GM21717 (cell line): ENCODE measurements at regions not wholly inside any gene's neighbourhood (a gene's known extent, or its start where the extent isn't known, plus 50 kb on each side); places are given as distances from the start of the nearest gene placed in this dataset.
"Not testable (repeated sequence)": the region's sequence is repeated elsewhere in the genome, so short reads cannot be mapped to it uniquely, and the experiment has no call there.

Experiments used
- ATAC-seq: cut with Tn5 transposase; IDR thresholded peaks from one replicate; pipeline ENCODE4 v1.9.1; 2021; ENCODE audit warnings: mild to moderate bottlenecking, moderate library complexity; ENCODE audit not compliant: unreplicated experiment

- no peak for ATAC-seq
These were observed 624.5 kb downstream of the PKHD1 start for GRCh38 chr6:51462896-51463295.

- no peak for ATAC-seq
These were observed 624.1 kb downstream of the PKHD1 start for GRCh38 chr6:51463321-51463720.

GRCh38 chr6:51464956-51465355 is 622.5 kb downstream of the PKHD1 start:
- no peak for ATAC-seq

DNA sequence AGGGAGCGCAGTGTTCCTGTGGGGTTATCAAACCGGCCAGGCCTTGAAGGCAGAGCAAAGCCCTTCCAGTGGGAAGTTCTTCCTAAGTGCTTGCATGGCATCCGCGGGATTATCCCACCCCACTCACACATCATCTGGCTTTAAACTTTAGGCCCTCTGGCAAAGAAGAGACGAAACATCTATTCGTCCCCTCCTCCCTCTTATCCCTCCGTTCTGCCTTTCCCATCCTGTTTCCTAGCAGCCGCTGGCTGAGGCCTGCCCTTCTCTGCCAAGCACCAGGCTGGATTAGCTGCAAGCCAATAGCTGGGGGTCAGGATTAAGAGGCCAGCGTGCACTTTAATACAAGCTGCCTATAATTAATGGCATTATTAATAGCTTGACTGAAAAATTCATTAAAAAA is 621.0 kb downstream of the PKHD1 start:
- ATAC-seq, result no peak

- no peak for ATAC-seq
These were observed 620.0 kb downstream of the PKHD1 start for GRCh38 chr6:51467231-51467952.

- no peak for ATAC-seq
These were observed 618.7 kb downstream of the PKHD1 start for GRCh38 chr6:51468704-51469103.

GRCh38 chr6:51472745-51473487 is 614.5 kb downstream of the PKHD1 start:
- ATAC-seq, result no peak

DNA sequence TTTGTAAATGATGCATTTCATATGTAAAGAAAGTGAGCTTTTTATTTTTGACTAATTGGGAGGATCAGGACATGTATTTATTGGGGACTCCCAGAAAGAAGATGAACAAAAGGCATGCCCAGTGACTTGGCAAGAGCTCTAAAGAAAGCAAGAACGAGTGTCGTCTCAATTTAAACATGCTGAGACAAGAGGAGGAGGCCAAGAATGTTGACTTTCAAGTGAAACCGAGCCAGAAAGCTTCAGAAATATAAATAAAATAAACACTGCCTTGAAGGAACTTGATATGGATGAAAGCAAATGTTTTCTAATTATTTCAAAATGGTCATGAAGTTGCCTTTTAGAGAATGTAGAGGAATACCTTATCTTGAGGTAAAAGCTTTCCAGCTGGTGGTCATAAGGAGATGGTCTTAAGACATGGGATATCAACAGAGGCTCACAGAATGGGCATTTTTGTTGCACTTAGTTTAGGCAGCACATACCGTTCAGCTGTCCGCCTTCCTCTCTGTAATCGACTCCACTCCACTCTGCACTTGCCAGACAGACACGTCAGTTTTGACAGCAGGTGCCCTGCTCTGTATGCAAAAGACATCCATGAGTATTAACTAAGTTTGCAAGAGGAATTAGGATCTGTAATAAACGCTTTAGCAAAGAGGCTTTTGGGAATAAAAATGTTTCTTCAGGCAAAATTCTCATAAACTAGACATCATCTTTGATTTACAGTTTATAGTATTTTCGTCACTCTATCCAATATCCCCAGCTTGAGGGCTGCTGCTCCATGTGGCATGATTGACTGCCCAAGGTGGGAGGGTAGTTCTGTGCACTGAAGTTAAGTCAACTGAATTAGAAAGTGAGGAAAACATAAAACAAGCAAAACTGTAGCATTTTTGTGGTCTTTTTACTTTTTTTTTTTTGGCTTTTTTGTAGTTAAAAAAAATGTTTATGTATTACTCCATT is 613.1 kb downstream of the PKHD1 start:
- no peak for ATAC-seq

- ATAC-seq, result no peak
These were observed 609.6 kb downstream of the PKHD1 start for GRCh38 chr6:51477711-51478311.

GRCh38 chr6:51479296-51479695 is 608.1 kb downstream of the PKHD1 start:
- no peak for ATAC-seq

GRCh38 chr6:51480040-51480439 is 607.4 kb downstream of the PKHD1 start:
- no peak for ATAC-seq

GRCh38 chr6:51485869-51486268 is 601.5 kb downstream of the PKHD1 start:
- ATAC-seq, result not testable (repeated sequence)

GRCh38 chr6:51487937-51488336 is 599.5 kb downstream of the PKHD1 start:
- ATAC-seq, result no peak

GRCh38 chr6:51489133-51489532 is 598.3 kb downstream of the PKHD1 start:
- no peak for ATAC-seq

- no peak for ATAC-seq
These were observed 597.3 kb downstream of the PKHD1 start for GRCh38 chr6:51490101-51490500.

GRCh38 chr6:51494342-51494741 is 593.1 kb downstream of the PKHD1 start:
- ATAC-seq, result no peak

- ATAC-seq, result no peak
These were observed 592.3 kb downstream of the PKHD1 start for GRCh38 chr6:51495096-51495495.

DNA sequence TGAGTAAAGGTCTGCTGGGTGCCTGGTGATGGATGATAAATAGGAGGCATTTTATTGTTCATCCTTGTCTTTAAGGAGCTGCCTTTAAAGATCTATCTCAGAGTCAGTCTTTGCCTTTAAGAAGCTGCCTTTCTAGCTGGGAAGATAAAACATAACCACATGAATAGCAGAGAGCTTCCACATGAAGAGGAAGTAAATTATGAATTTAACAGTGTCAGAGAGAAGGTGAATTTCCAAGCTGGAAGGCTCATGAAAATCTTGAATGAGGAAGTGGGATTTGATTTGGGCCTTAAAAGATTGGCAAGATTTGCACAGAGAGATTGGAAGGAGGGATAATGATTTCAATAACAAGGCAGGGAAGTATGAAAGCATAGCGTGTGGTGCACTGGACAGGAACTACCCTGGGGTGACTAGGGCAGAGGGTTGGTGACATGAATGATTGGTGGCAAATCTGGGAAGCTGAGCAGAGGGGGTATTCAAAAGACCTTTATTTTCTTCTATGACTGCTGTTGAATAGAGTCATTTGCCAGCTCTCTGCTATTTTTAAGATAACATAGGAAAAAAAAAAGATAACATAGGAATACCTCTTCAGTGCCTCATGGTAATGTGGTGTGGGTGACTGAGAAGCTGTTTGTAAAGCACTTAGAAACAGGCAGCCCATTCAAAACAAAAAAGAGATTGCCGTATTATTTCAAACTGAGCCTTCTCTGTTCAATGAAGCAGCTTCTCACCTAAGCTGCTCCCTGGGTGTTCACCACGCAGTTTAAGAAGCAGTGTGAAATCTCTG is 591.6 kb downstream of the PKHD1 start:
- no peak for ATAC-seq

- no peak for ATAC-seq
These were observed 584.4 kb downstream of the PKHD1 start for GRCh38 chr6:51502996-51503395.

DNA sequence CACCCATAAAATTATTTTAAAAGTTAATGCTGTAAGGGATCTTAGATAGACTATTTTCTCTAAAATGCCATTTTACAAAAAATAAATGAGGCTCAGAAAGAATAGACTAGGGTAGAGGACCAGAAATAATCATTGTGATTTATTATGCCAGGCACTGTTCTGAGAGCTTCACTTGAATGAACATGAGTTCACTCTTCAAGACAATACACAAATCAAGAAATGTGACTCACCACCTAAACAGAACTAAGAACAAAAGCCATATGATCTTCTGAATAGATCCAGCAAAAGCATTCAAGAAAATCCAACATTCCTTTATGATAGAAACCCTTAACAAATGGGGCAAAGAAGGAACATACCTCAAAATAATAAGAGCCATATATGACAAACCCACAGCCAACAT is 582.0 kb downstream of the PKHD1 start:
- no peak for ATAC-seq
